Calu3 (cell line): ENCODE measurements at regions not wholly inside any gene's neighbourhood (a gene's known extent, or its start where the extent isn't known, plus 50 kb on each side); places are given as distances from the start of the nearest gene placed in this dataset.

ENCODE experiments used
- BruUV-seq: library from RNA; stranded (reverse); fragments of 400-500 nt; replicated peaks from 2 replicates; lab custom pipeline; 2021; lab: Mats Ljungman, UMichigan
- CTCF ChIA-PET: fragments of 300-600 bp; sonication (Branson Sonifier 250); formaldehyde crosslinking; loops from one replicate; lab custom pipeline; 2022; ENCODE audit warnings: antibody characterized with exemption; lab: Charles Lee
- DNase-seq: peaks from one replicate; pipeline ENCODE4 v3.0.0; 2022
- H3K27ac Mint-ChIP-seq: one replicate; pipeline ENCODE4 v1.8.0; 2022; ENCODE audit warnings: mixed read lengths; ENCODE audit not compliant: unreplicated experiment
- H3K27me3 Mint-ChIP-seq: one replicate; pipeline ENCODE4 v1.8.0; 2022; ENCODE audit warnings: mixed read lengths; ENCODE audit not compliant: unreplicated experiment
- H3K36me3 Mint-ChIP-seq: one replicate; pipeline ENCODE4 v1.8.0; 2022; ENCODE audit warnings: mild to moderate bottlenecking, moderate library complexity, mixed read lengths; ENCODE audit not compliant: insufficient read depth, unreplicated experiment
- H3K4me1 Mint-ChIP-seq: one replicate; pipeline ENCODE4 v1.8.0; 2022; ENCODE audit warnings: mild to moderate bottlenecking, low read depth, mixed read lengths; ENCODE audit not compliant: unreplicated experiment
- H3K4me3 Mint-ChIP-seq: one replicate; pipeline ENCODE4 v1.8.0; 2022; ENCODE audit warnings: mild to moderate bottlenecking, low read depth, moderate library complexity, mixed read lengths; ENCODE audit not compliant: unreplicated experiment
- H3K9me3 Mint-ChIP-seq: one replicate; pipeline ENCODE4 v1.8.0; 2022; ENCODE audit warnings: low read depth, mixed read lengths; ENCODE audit not compliant: unreplicated experiment
- CTCF ChIP-seq: fragments of 200-600 bp; IDR thresholded peaks from one replicate; pipeline ENCODE4 v1.8.0; 2022; ENCODE audit warnings: antibody characterized with exemption; ENCODE audit not compliant: unreplicated experiment
- intact Hi-C: fragments of 100-400 bp; cut with micrococcal nuclease; formaldehyde crosslinking; loops from one replicate; pipeline ENCODE4 v1.10.0; 2022; ENCODE audit not compliant: unreplicated experiment

DNA sequence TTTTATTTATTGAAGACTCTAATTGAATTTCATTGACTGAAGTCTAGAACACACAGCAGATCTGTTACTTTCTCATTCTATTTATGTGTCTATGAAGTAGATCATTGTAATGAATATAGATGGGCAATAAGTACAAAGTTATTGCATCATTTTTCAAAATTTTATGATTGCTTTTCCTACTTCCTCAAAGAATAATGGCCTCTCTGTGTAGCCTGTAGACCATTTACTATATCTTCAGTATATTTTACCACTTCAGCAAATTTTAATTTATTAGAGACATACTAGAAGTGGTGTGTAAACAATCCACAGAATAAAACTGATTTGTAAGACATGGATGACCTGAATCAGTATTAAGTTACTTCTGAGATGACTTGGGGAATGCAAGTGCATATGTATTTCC lies 291.7 kb upstream of the FAR2 start:
- CTCF ChIA-PET: no interaction called here
- no peaks in the 10 kb centered on the region for H3K4me1 Mint-ChIP-seq

GRCh38 chr12:28859551-28859950 lies 289.5 kb upstream of the FAR2 start:
- Mint-ChIP-seq H3K27me3 (no peaks in the 10 kb centered on the region), H3K36me3 (no peaks in the 10 kb centered on the region), H3K4me1 (no peaks in the 10 kb centered on the region), H3K27ac (no peak overlapping the region), H3K4me3 (no peak overlapping the region), H3K9me3 (no peaks in the 10 kb centered on the region)
- no peak for TF ChIP-seq CTCF
- no peak for DNase-seq
- no TSS peak for BruUV-seq
- CTCF ChIA-PET: no interaction called here
- intact Hi-C loops: no loop called here

More for the DNA sequence above, 291.7 kb upstream of the FAR2 start:
- no peak overlapping the region for H3K4me3 Mint-ChIP-seq
- TF ChIP-seq CTCF: no peak
- DNase-seq: no peak
- no TSS peak for BruUV-seq
- H3K9me3 Mint-ChIP-seq: no peaks in the 10 kb centered on the region
- H3K36me3 Mint-ChIP-seq: no peaks in the 10 kb centered on the region
- H3K27me3 Mint-ChIP-seq: no peaks in the 10 kb centered on the region
- no peak overlapping the region for H3K27ac Mint-ChIP-seq
- intact Hi-C loops: no loop called here

GRCh38 chr12:28865776-28866175 lies 283.3 kb upstream of the FAR2 start:
- no peaks in the 10 kb centered on the region for H3K36me3 Mint-ChIP-seq
- no peak for TF ChIP-seq CTCF
- intact Hi-C loops: loop anchor here (10.0 kb wide), 1 partner anchor 61 kb away; no protein-coding TSS in a partner anchor
- H3K4me1 Mint-ChIP-seq: no peaks in the 10 kb centered on the region
- DNase-seq: no peak
- BruUV-seq: no TSS peak
- H3K9me3 Mint-ChIP-seq: no peaks in the 10 kb centered on the region
- no peaks in the 10 kb centered on the region for H3K27me3 Mint-ChIP-seq
- no peak overlapping the region for H3K27ac Mint-ChIP-seq
- no peak overlapping the region for H3K4me3 Mint-ChIP-seq
- CTCF ChIA-PET: no interaction called here

- Mint-ChIP-seq H3K36me3 (no peaks in the 10 kb centered on the region), H3K9me3 (no peaks in the 10 kb centered on the region), H3K27me3 (no peaks in the 10 kb centered on the region), H3K4me1 (no peaks in the 10 kb centered on the region), H3K4me3 (no peak overlapping the region), H3K27ac (no peak overlapping the region)
- CTCF ChIA-PET: no interaction called here
- DNase-seq: no peak
- TF ChIP-seq CTCF: no peak
- intact Hi-C loops: loop anchor here (10.0 kb wide), 1 partner anchor 61 kb away; no protein-coding TSS in a partner anchor
- no TSS peak for BruUV-seq
These were observed 282.8 kb upstream of the FAR2 start for GRCh38 chr12:28866296-28866695.
